ENCODE measurements at regions not wholly inside any gene's neighbourhood (a gene's known extent, or its start where the extent isn't known, plus 50 kb on each side); places are given as distances from the start of the nearest gene placed in this dataset.

GRCh38 chr4:167419468-167420140 is 185.3 kb upstream of the SPOCK3 start:
- H3K4me1 Mint-ChIP-seq (ENCODE audit: low read depth, unreplicated experiment), result no peaks in the 10 kb centered on the region
- intact Hi-C loops (cut with micrococcal nuclease; ENCODE audit: unreplicated experiment), result no loop called here
- H3K27me3 Mint-ChIP-seq (ENCODE audit: unreplicated experiment), result no peaks in the 10 kb centered on the region
- no peak for DNase-seq
- no peak for TF ChIP-seq CTCF (IDR thresholded peaks at IDR 0.05; ENCODE audit: unreplicated experiment)
- H3K4me3 Mint-ChIP-seq (ENCODE audit: low read depth, unreplicated experiment), result no peak overlapping the region
- CTCF ChIA-PET, result no interaction called here
- no TSS peak for BruUV-seq (replicated peaks)
- H3K27ac Mint-ChIP-seq (ENCODE audit: unreplicated experiment), result no peak overlapping the region
- H3K9me3 Mint-ChIP-seq (ENCODE audit: low read depth, unreplicated experiment), result no peaks in the 10 kb centered on the region
- no peaks in the 10 kb centered on the region for H3K36me3 Mint-ChIP-seq (ENCODE audit: insufficient read depth, unreplicated experiment)

GRCh38 chr4:167421201-167421600 is 186.9 kb upstream of the SPOCK3 start:
- Mint-ChIP-seq H3K27ac (ENCODE audit: unreplicated experiment) (no peak overlapping the region), H3K36me3 (ENCODE audit: insufficient read depth, unreplicated experiment) (no peaks in the 10 kb centered on the region), H3K9me3 (ENCODE audit: low read depth, unreplicated experiment) (no peaks in the 10 kb centered on the region), H3K27me3 (ENCODE audit: unreplicated experiment) (no peaks in the 10 kb centered on the region), H3K4me3 (ENCODE audit: low read depth, unreplicated experiment) (no peak overlapping the region), H3K4me1 (ENCODE audit: low read depth, unreplicated experiment) (no peaks in the 10 kb centered on the region)
- DNase-seq, result no peak
- CTCF ChIA-PET, result interaction anchor here (0.7 kb wide), 1 partner anchor 82 kb away, joined by 3 read pairs; no protein-coding TSS in a partner anchor
- no TSS peak for BruUV-seq (replicated peaks)
- no peak for TF ChIP-seq CTCF (IDR thresholded peaks at IDR 0.05; ENCODE audit: unreplicated experiment)
- intact Hi-C loops (cut with micrococcal nuclease; ENCODE audit: unreplicated experiment), result no loop called here

- Mint-ChIP-seq H3K27ac (ENCODE audit: unreplicated experiment) (no peak overlapping the region), H3K4me1 (ENCODE audit: low read depth, unreplicated experiment) (no peaks in the 10 kb centered on the region), H3K27me3 (ENCODE audit: unreplicated experiment) (no peaks in the 10 kb centered on the region), H3K4me3 (ENCODE audit: low read depth, unreplicated experiment) (no peak overlapping the region), H3K36me3 (ENCODE audit: insufficient read depth, unreplicated experiment) (no peaks in the 10 kb centered on the region), H3K9me3 (ENCODE audit: low read depth, unreplicated experiment) (no peaks in the 10 kb centered on the region)
- DNase-seq, result no peak
- no TSS peak for BruUV-seq (replicated peaks)
- intact Hi-C loops (cut with micrococcal nuclease; ENCODE audit: unreplicated experiment), result no loop called here
- CTCF ChIA-PET, result no interaction called here
- TF ChIP-seq CTCF (IDR thresholded peaks at IDR 0.05; ENCODE audit: unreplicated experiment), result no peak
These were observed 190.3 kb upstream of the SPOCK3 start for GRCh38 chr4:167424341-167425256.

DNA sequence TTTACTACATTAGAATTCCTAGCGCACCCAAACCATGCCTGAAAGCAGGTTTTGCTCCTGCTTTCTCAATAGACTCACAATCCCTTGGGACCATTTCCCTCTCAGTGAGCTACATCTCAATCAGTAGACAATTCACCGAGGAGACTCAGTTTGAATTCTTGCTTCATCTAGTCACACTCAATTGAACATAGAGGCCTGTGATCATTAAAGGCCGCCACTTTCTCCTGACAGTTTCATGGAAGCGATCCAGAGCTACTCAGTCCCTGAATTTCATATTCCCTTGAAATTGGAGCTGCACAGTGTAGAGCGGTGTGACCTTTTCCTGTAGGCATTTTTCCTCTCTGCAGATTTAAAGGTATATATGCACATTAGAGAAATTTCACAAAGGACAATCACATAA is 193.9 kb upstream of the SPOCK3 start:
- TF ChIP-seq CTCF (IDR thresholded peaks at IDR 0.05; ENCODE audit: unreplicated experiment), result no peak
- BruUV-seq (replicated peaks), result no TSS peak
- CTCF ChIA-PET, result no interaction called here
- intact Hi-C loops (cut with micrococcal nuclease; ENCODE audit: unreplicated experiment), result no loop called here
- H3K36me3 Mint-ChIP-seq (ENCODE audit: insufficient read depth, unreplicated experiment), result no peaks in the 10 kb centered on the region
- H3K4me1 Mint-ChIP-seq (ENCODE audit: low read depth, unreplicated experiment), result no peaks in the 10 kb centered on the region
- H3K4me3 Mint-ChIP-seq (ENCODE audit: low read depth, unreplicated experiment), result no peak overlapping the region
- no peaks in the 10 kb centered on the region for H3K27me3 Mint-ChIP-seq (ENCODE audit: unreplicated experiment)
- H3K9me3 Mint-ChIP-seq (ENCODE audit: low read depth, unreplicated experiment), result no peaks in the 10 kb centered on the region
- no peak for DNase-seq
- H3K27ac Mint-ChIP-seq (ENCODE audit: unreplicated experiment), result no peak overlapping the region

Measured in Calu3 (cell line).